NCI-H1092 treated with DMSO at 0.1 percent for 48 hours (cell line): ENCODE measurements at regions not wholly inside any gene's neighbourhood (a gene's known extent, or its start where the extent isn't known, plus 50 kb on each side); places are given as distances from the start of the nearest gene placed in this dataset.
"Not testable (repeated sequence)": the region's sequence is repeated elsewhere in the genome, so short reads cannot be mapped to it uniquely, and the experiment has no call there.

Experiments
- DNase-seq: peaks from one replicate; lab custom pipeline; 2025; lab: John Stamatoyannopoulos, UW

- no peak for DNase-seq
Observed at GRCh38 chr6:141248021-141248799, 884.5 kb upstream of the GJE1 start.

DNA sequence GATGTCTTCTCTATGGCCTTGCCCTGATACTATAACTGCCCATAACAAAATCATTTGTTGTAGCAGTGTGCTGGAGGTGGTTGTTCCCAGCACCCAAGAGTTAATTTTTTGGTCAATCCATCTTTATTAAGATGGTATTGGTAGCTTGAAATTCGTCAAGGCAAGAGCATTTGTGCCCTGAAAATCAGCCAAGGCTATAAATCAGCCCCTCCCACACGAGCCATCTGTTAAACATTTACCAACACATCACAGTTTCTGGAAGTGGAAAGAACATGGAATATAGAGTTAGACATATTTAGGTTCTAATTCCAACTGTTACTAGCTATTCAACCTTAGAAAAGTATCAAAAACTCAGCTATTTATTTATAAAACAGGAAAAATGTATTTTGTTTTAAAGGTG lies 888.4 kb upstream of the GJE1 start:
- DNase-seq, result no peak

DNA sequence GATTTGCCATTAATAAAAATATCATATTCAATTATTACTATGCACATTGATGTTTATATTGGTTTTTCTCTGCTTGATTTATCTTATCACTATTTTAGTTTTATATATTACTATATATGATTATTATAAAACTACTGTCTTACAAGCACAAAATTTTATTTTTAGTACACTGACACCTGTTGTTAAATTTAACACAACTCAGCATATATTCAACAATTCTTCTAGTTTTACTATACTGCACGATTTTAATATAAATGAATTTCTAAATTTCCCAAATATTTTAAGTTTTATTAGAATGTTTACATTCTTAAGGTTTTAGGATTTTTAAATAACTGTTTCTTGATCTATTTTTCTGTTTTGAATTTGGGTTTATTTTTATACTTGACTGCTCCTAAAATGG lies 889.8 kb upstream of the GJE1 start:
- DNase-seq, result no peak

GRCh38 chr6:141229296-141229695 lies 903.4 kb upstream of the GJE1 start:
- no peak for DNase-seq

DNA sequence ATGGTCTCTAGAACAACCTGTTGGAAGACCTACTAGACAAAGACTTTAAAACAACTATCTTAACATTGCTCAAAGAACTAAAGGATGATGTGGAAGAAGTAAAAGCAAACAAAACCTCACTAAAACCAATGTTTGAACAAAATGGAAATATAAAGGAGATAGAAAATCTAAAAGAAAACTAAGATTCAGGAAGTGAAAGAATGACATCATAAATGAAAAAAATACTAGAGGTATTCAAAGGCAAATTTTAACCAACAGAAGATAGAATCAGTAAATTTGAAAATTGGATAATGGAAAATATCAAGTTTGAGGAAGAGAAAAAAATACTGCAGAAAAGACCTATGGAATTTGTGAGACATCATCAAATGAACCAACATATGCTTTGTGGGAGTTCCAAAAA lies 914.1 kb upstream of the GJE1 start:
- DNase-seq, result no peak

- DNase-seq, result no peak
Observed at GRCh38 chr6:141216726-141217125, 916.0 kb upstream of the GJE1 start.

GRCh38 chr6:141212296-141212695 lies 920.4 kb upstream of the GJE1 start:
- DNase-seq, result no peak

DNA sequence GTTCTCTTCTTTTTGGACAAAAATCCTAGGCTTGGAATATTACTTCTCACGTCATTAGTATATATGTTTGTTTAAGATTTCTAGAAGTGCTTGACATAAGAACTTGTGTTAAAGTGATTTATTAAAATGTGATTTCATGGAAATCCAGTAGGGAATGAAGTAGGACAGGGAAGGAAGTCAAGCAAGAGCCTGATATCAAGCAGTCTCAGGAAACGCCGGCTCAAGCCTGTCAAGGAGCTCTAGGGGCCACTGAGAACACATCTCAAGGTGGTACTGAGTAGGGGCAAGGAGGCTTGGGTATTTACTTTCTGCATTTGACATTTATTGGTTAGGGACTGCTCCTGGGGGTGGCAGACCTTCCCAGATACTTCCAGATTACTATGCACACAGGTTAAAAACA lies 920.9 kb upstream of the GJE1 start:
- no peak for DNase-seq

GRCh38 chr6:141210901-141211300 lies 921.8 kb upstream of the GJE1 start:
- DNase-seq, result peak; percentile 7

DNA sequence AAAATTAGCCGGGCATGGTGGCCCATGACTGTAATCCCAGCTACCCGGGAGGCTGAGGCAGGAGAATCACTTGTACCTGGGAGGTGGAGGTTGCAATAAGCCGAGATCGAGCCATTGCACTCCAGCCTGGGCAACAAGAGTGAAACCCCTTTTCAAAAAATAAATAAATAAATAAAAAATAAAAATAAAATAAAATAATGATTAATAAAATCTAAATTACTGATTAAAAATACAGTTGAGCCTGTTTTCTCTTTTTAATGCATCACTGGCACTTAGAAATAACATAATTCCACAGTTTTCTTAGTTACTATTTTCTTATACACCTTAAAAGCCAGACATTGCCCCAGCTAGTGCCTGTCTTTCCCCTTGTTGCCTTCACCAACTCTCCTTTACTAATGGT lies 922.8 kb upstream of the GJE1 start:
- DNase-seq, result no peak

- DNase-seq, result no peak
Observed at GRCh38 chr6:141208101-141208500, 924.6 kb upstream of the GJE1 start.

DNA sequence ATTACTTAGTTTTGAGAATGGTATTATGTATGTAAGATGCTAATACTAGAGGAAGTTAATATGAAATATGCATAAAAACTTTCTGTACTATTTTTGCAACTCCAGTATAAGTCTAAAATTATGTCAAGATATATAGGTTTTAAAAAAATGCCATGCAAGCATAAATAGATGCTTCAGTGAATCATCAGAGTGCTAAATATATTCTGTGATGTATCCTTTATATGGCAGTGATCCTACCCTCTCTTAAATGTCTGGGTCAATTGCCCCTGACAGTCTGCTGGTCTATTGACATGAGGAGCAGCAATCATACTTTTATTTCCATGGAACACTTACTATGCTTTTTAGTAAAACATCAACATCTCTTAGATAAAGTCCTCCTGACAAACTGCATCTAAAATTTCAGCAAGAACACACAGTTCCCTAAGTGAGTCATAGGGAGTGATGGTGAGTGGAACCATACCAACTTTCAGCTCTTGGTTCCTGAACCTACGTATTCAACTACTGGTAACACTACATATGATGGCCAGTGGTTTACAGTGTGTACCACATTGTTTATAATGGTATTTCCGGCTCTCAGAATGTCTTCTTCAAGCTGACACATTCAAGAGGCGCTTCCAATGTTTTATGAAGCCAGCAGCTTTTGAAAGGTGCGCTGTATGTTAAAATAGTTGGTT lies 928.7 kb upstream of the GJE1 start:
- no peak for DNase-seq

DNA sequence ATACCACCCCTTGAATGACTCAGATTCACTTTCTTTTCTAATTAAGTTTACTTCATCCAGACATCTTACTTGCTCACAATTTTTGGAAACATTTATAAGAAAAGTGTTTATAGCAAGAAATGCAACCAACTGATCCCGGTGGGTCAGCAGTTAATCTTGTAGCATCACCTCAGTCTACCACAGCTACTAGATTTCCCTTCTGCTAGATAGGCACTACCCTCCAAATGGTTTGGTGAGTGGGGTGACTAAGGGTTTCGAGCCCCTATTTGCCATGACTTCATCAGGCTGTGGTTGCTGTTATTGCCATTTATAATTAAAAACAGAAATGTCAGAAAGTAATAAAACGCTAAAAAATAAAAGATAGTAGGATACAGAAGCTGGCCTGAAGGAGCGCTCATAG lies 930.1 kb upstream of the GJE1 start:
- DNase-seq, result no peak

- no peak for DNase-seq
Observed at GRCh38 chr6:141199074-141199473, 933.7 kb upstream of the GJE1 start.

- DNase-seq, result no peak
Observed at GRCh38 chr6:141195251-141195832, 937.4 kb upstream of the GJE1 start.

- no peak for DNase-seq
Observed at GRCh38 chr6:141183368-141183767, 949.4 kb upstream of the GJE1 start.

- DNase-seq, result not testable (repeated sequence)
Observed at GRCh38 chr6:141175458-141175857, 957.3 kb upstream of the GJE1 start.

DNA sequence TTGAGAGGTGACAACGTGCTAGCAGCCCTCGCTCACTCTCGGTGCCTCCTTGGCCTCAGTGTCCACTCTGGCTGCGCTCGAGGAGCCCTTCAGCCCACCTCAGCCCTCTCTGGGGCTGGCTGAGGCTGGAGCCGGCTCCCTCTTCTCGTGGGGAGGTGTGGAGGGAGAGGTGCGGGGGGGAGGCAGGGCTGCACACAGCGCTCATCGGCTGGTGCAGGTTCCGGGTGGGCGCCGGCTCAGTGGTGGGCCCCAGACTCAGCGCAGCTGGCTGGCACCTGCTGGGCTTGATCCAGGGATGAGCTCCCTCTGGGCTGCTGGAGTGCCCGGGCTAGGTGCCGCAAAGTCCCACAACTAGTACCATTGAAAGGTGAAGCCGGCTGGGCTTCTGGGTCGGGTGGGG lies 957.8 kb upstream of the GJE1 start:
- no peak for DNase-seq

GRCh38 chr6:141173529-141173928 lies 959.2 kb upstream of the GJE1 start:
- DNase-seq, result no peak

GRCh38 chr6:141169419-141169818 lies 963.3 kb upstream of the GJE1 start:
- no peak for DNase-seq

GRCh38 chr6:141167945-141168344 lies 964.8 kb upstream of the GJE1 start:
- no peak for DNase-seq

GRCh38 chr6:141165002-141165665 lies 967.6 kb upstream of the GJE1 start:
- no peak for DNase-seq
